ENCODE measurements at regions not wholly inside any gene's neighbourhood (a gene's known extent, or its start where the extent isn't known, plus 50 kb on each side); places are given as distances from the start of the nearest gene placed in this dataset.

GRCh38 chr5:155959082-155959481 lies 367.9 kb upstream of the SGCD start:
- TF ChIP-seq EZH2 (IDR thresholded peaks at IDR 0.05; ENCODE audit: insufficient read depth, low read length) (no peak), CTCF (IDR thresholded peaks at IDR 0.05; ENCODE audit: insufficient read depth, low read depth, low read length) (no peak)
- Mint-ChIP-seq H3K9me3 (ENCODE audit: unreplicated experiment) (no peaks in the 10 kb centered on the region), H3K4me1 (ENCODE audit: low read depth, unreplicated experiment) (no peaks in the 10 kb centered on the region)

GRCh38 chr5:155960177-155960576 lies 366.8 kb upstream of the SGCD start:
- Histone ChIP-seq H3K4me3 (ENCODE audit: insufficient read depth, low read depth, low read length) (no peak overlapping the region), H3K4me1 (ENCODE audit: insufficient read depth, low read length) (no peaks in the 10 kb centered on the region), H3K79me2 (ENCODE audit: insufficient read depth, low read length) (no peaks in the 10 kb centered on the region), H4K20me1 (ENCODE audit: insufficient read depth, low read length) (no peaks in the 10 kb centered on the region), H2AFZ (ENCODE audit: low read depth, low read length) (no peak overlapping the region), H3K9me3 (ENCODE audit: insufficient read depth, low read depth, low read length) (no peaks in the 10 kb centered on the region), H3K4me2 (ENCODE audit: low read length) (no peak overlapping the region), H3K27me3 (ENCODE audit: insufficient read depth, low read length) (no peaks in the 10 kb centered on the region), H3K36me3 (ENCODE audit: insufficient read depth, low read length) (no peaks in the 10 kb centered on the region), H3K9ac (ENCODE audit: low read length) (no peak overlapping the region), H3K27ac (ENCODE audit: low read depth, low read length) (no peak overlapping the region)
- no peak for DNase-seq (ENCODE audit: low read depth)
- Mint-ChIP-seq H3K27ac (ENCODE audit: unreplicated experiment) (no peak overlapping the region), H3K36me3 (ENCODE audit: low read depth, unreplicated experiment) (no peaks in the 10 kb centered on the region), H3K4me3 (ENCODE audit: unreplicated experiment) (no peak overlapping the region), H3K4me1 (ENCODE audit: low read depth, unreplicated experiment) (no peaks in the 10 kb centered on the region), H3K27me3 (ENCODE audit: low read depth, unreplicated experiment) (no peaks in the 10 kb centered on the region), H3K9me3 (ENCODE audit: unreplicated experiment) (peaks cover 5% of the 10 kb centered on the region)
- FAIRE-seq: no peak
- no peak for TF ChIP-seq CTCF (IDR thresholded peaks at IDR 0.05; ENCODE audit: insufficient read depth, low read depth, low read length)
- no peak for TF ChIP-seq EZH2 (IDR thresholded peaks at IDR 0.05; ENCODE audit: insufficient read depth, low read length)

More at GRCh38 chr5:155959082-155959481, 367.9 kb upstream of the SGCD start:
- no peak overlapping the region for H3K4me2 ChIP-seq (ENCODE audit: low read length)
- no peaks in the 10 kb centered on the region for H3K79me2 ChIP-seq (ENCODE audit: insufficient read depth, low read length)
- no peak overlapping the region for H3K27ac ChIP-seq (ENCODE audit: low read depth, low read length)
- H3K36me3 Mint-ChIP-seq (ENCODE audit: low read depth, unreplicated experiment): no peaks in the 10 kb centered on the region
- no peaks in the 10 kb centered on the region for H3K9me3 ChIP-seq (ENCODE audit: insufficient read depth, low read depth, low read length)
- DNase-seq (ENCODE audit: low read depth) (no peak), FAIRE-seq (no peak)
- H4K20me1 ChIP-seq (ENCODE audit: insufficient read depth, low read length): no peaks in the 10 kb centered on the region
- no peaks in the 10 kb centered on the region for H3K4me1 ChIP-seq (ENCODE audit: insufficient read depth, low read length)
- H3K36me3 ChIP-seq (ENCODE audit: insufficient read depth, low read length): no peaks in the 10 kb centered on the region
- H2AFZ ChIP-seq (ENCODE audit: low read depth, low read length): no peak overlapping the region
- no peak overlapping the region for H3K27ac Mint-ChIP-seq (ENCODE audit: unreplicated experiment)
- H3K4me3 Mint-ChIP-seq (ENCODE audit: unreplicated experiment): no peak overlapping the region
- no peak overlapping the region for H3K4me3 ChIP-seq (ENCODE audit: insufficient read depth, low read depth, low read length)
- H3K9ac ChIP-seq (ENCODE audit: low read length): no peak overlapping the region
- no peaks in the 10 kb centered on the region for H3K27me3 ChIP-seq (ENCODE audit: insufficient read depth, low read length)
- H3K27me3 Mint-ChIP-seq (ENCODE audit: low read depth, unreplicated experiment): no peaks in the 10 kb centered on the region

- FAIRE-seq (no peak), DNase-seq (ENCODE audit: low read depth) (no peak)
- H3K4me3 Mint-ChIP-seq (ENCODE audit: unreplicated experiment): no peak overlapping the region
- no peak overlapping the region for H3K27ac Mint-ChIP-seq (ENCODE audit: unreplicated experiment)
- H3K79me2 ChIP-seq (ENCODE audit: insufficient read depth, low read length): no peaks in the 10 kb centered on the region
- no peaks in the 10 kb centered on the region for H3K4me1 ChIP-seq (ENCODE audit: insufficient read depth, low read length)
- H3K4me1 Mint-ChIP-seq (ENCODE audit: low read depth, unreplicated experiment): no peaks in the 10 kb centered on the region
- H3K9me3 ChIP-seq (ENCODE audit: insufficient read depth, low read depth, low read length): no peaks in the 10 kb centered on the region
- H3K9ac ChIP-seq (ENCODE audit: low read length): no peak overlapping the region
- H2AFZ ChIP-seq (ENCODE audit: low read depth, low read length): no peak overlapping the region
- no peaks in the 10 kb centered on the region for H3K27me3 ChIP-seq (ENCODE audit: insufficient read depth, low read length)
- H3K36me3 ChIP-seq (ENCODE audit: insufficient read depth, low read length): no peaks in the 10 kb centered on the region
- no peak overlapping the region for H3K4me3 ChIP-seq (ENCODE audit: insufficient read depth, low read depth, low read length)
- H3K36me3 Mint-ChIP-seq (ENCODE audit: low read depth, unreplicated experiment): no peaks in the 10 kb centered on the region
- no peak for TF ChIP-seq CTCF (IDR thresholded peaks at IDR 0.05; ENCODE audit: insufficient read depth, low read depth, low read length)
- no peak for TF ChIP-seq EZH2 (IDR thresholded peaks at IDR 0.05; ENCODE audit: insufficient read depth, low read length)
- no peaks in the 10 kb centered on the region for H4K20me1 ChIP-seq (ENCODE audit: insufficient read depth, low read length)
- H3K27me3 Mint-ChIP-seq (ENCODE audit: low read depth, unreplicated experiment): no peaks in the 10 kb centered on the region
- H3K27ac ChIP-seq (ENCODE audit: low read depth, low read length): no peak overlapping the region
- peaks cover 11% of the 10 kb centered on the region for H3K9me3 Mint-ChIP-seq (ENCODE audit: unreplicated experiment)
- no peak overlapping the region for H3K4me2 ChIP-seq (ENCODE audit: low read length)
Measured at GRCh38 chr5:155969537-155969936, 357.4 kb upstream of the SGCD start.

Data from astrocyte (in vitro differentiated cells and primary cell).